ENCODE measurements at regions not wholly inside any gene's neighbourhood (a gene's known extent, or its start where the extent isn't known, plus 50 kb on each side); places are given as distances from the start of the nearest gene placed in this dataset.
"Not testable (repeated sequence)": the region's sequence is repeated elsewhere in the genome, so short reads cannot be mapped to it uniquely, and the experiment has no call there.

GRCh38 chr10:62959553-62959952 lies 143.4 kb upstream of the EGR2 start:
- H3K4me3 ChIP-seq (ENCODE audit: low read length), result no peak overlapping the region
- H3K27ac ChIP-seq (ENCODE audit: low read depth, low read length), result no peak overlapping the region
- H3K4me1 ChIP-seq (ENCODE audit: control insufficient read depth, insufficient read depth, low read length), result no peaks in the 10 kb centered on the region
- no peaks in the 10 kb centered on the region for H3K36me3 ChIP-seq (ENCODE audit: control insufficient read depth, insufficient read depth, low read length)
- H3K27me3 ChIP-seq (ENCODE audit: control insufficient read depth, insufficient read depth, low read length), result no peaks in the 10 kb centered on the region
- H3K9ac ChIP-seq (ENCODE audit: low read length), result no peak overlapping the region

GRCh38 chr10:62958980-62959379 lies 142.8 kb upstream of the EGR2 start:
- H3K4me3 ChIP-seq (ENCODE audit: low read length), result no peak overlapping the region

GRCh38 chr10:62946278-62946677 lies 130.1 kb upstream of the EGR2 start:
- Histone ChIP-seq H3K4me1 (ENCODE audit: control insufficient read depth, insufficient read depth, low read length) (no peaks in the 10 kb centered on the region), H3K27ac (ENCODE audit: low read depth, low read length) (no peak overlapping the region), H3K36me3 (ENCODE audit: control insufficient read depth, insufficient read depth, low read length) (no peaks in the 10 kb centered on the region), H3K27me3 (ENCODE audit: control insufficient read depth, insufficient read depth, low read length) (no peaks in the 10 kb centered on the region), H3K4me3 (ENCODE audit: low read length) (no peak overlapping the region), H3K9ac (ENCODE audit: low read length) (no peak overlapping the region)

More at GRCh38 chr10:62958980-62959379, 142.8 kb upstream of the EGR2 start:
- Histone ChIP-seq H3K4me1 (ENCODE audit: control insufficient read depth, insufficient read depth, low read length) (no peaks in the 10 kb centered on the region), H3K27ac (ENCODE audit: low read depth, low read length) (no peak overlapping the region), H3K9ac (ENCODE audit: low read length) (no peak overlapping the region), H3K36me3 (ENCODE audit: control insufficient read depth, insufficient read depth, low read length) (no peaks in the 10 kb centered on the region), H3K27me3 (ENCODE audit: control insufficient read depth, insufficient read depth, low read length) (no peaks in the 10 kb centered on the region)

GRCh38 chr10:62939698-62940097 lies 123.5 kb upstream of the EGR2 start:
- Histone ChIP-seq H3K27me3 (ENCODE audit: control insufficient read depth, insufficient read depth, low read length) (no peaks in the 10 kb centered on the region), H3K36me3 (ENCODE audit: control insufficient read depth, insufficient read depth, low read length) (no peaks in the 10 kb centered on the region), H3K4me3 (ENCODE audit: low read length) (no peak overlapping the region), H3K4me1 (ENCODE audit: control insufficient read depth, insufficient read depth, low read length) (no peaks in the 10 kb centered on the region), H3K27ac (ENCODE audit: low read depth, low read length) (no peak overlapping the region), H3K9ac (ENCODE audit: low read length) (no peak overlapping the region)

- Histone ChIP-seq H3K36me3 (ENCODE audit: control insufficient read depth, insufficient read depth, low read length) (no peaks in the 10 kb centered on the region), H3K27me3 (ENCODE audit: control insufficient read depth, insufficient read depth, low read length) (no peaks in the 10 kb centered on the region), H3K4me1 (ENCODE audit: control insufficient read depth, insufficient read depth, low read length) (no peaks in the 10 kb centered on the region), H3K9ac (ENCODE audit: low read length) (no peak overlapping the region), H3K27ac (ENCODE audit: low read depth, low read length) (no peak overlapping the region), H3K4me3 (ENCODE audit: low read length) (no peak overlapping the region)
Measured at GRCh38 chr10:62938672-62939071, 122.5 kb upstream of the EGR2 start.

- Histone ChIP-seq H3K4me3 (ENCODE audit: low read length) (no peak overlapping the region), H3K27me3 (ENCODE audit: control insufficient read depth, insufficient read depth, low read length) (no peaks in the 10 kb centered on the region), H3K36me3 (ENCODE audit: control insufficient read depth, insufficient read depth, low read length) (no peaks in the 10 kb centered on the region), H3K27ac (ENCODE audit: low read depth, low read length) (no peak overlapping the region), H3K9ac (ENCODE audit: low read length) (no peak overlapping the region), H3K4me1 (ENCODE audit: control insufficient read depth, insufficient read depth, low read length) (no peaks in the 10 kb centered on the region)
Measured at GRCh38 chr10:62937674-62938073, 121.5 kb upstream of the EGR2 start.

- H3K27me3 ChIP-seq (ENCODE audit: control insufficient read depth, insufficient read depth, low read length), result no peaks in the 10 kb centered on the region
- H3K9ac ChIP-seq (ENCODE audit: low read length), result no peak overlapping the region
- H3K4me3 ChIP-seq (ENCODE audit: low read length), result no peak overlapping the region
- H3K27ac ChIP-seq (ENCODE audit: low read depth, low read length), result no peak overlapping the region
- H3K4me1 ChIP-seq (ENCODE audit: control insufficient read depth, insufficient read depth, low read length), result no peaks in the 10 kb centered on the region
- H3K36me3 ChIP-seq (ENCODE audit: control insufficient read depth, insufficient read depth, low read length), result no peaks in the 10 kb centered on the region
Measured at GRCh38 chr10:62935022-62935421, 118.9 kb upstream of the EGR2 start.

- Histone ChIP-seq H3K9ac (ENCODE audit: low read length) (no peak overlapping the region), H3K27ac (ENCODE audit: low read depth, low read length) (no peak overlapping the region), H3K4me3 (ENCODE audit: low read length) (no peak overlapping the region), H3K36me3 (ENCODE audit: control insufficient read depth, insufficient read depth, low read length) (no peaks in the 10 kb centered on the region), H3K4me1 (ENCODE audit: control insufficient read depth, insufficient read depth, low read length) (no peaks in the 10 kb centered on the region), H3K27me3 (ENCODE audit: control insufficient read depth, insufficient read depth, low read length) (no peaks in the 10 kb centered on the region)
Measured at GRCh38 chr10:62934258-62934657, 118.1 kb upstream of the EGR2 start.

GRCh38 chr10:62928763-62929162 lies 112.6 kb upstream of the EGR2 start:
- H3K9ac ChIP-seq (ENCODE audit: low read length); H3K4me1 ChIP-seq (ENCODE audit: control insufficient read depth, insufficient read depth, low read length); H3K4me3 ChIP-seq (ENCODE audit: low read length); H3K36me3 ChIP-seq (ENCODE audit: control insufficient read depth, insufficient read depth, low read length); H3K27me3 ChIP-seq (ENCODE audit: control insufficient read depth, insufficient read depth, low read length); H3K27ac ChIP-seq (ENCODE audit: low read depth, low read length): not testable (repeated sequence)

- Histone ChIP-seq H3K4me1 (ENCODE audit: control insufficient read depth, insufficient read depth, low read length) (no peaks in the 10 kb centered on the region), H3K27me3 (ENCODE audit: control insufficient read depth, insufficient read depth, low read length) (no peaks in the 10 kb centered on the region), H3K36me3 (ENCODE audit: control insufficient read depth, insufficient read depth, low read length) (no peaks in the 10 kb centered on the region), H3K4me3 (ENCODE audit: low read length) (no peak overlapping the region), H3K27ac (ENCODE audit: low read depth, low read length) (no peak overlapping the region), H3K9ac (ENCODE audit: low read length) (no peak overlapping the region)
Measured at GRCh38 chr10:62926407-62926806, 110.2 kb upstream of the EGR2 start.

GRCh38 chr10:62924344-62924748 lies 108.2 kb upstream of the EGR2 start:
- Histone ChIP-seq H3K27me3 (ENCODE audit: control insufficient read depth, insufficient read depth, low read length) (no peaks in the 10 kb centered on the region), H3K36me3 (ENCODE audit: control insufficient read depth, insufficient read depth, low read length) (no peaks in the 10 kb centered on the region), H3K4me3 (ENCODE audit: low read length) (peak overlapping the region; percentile 36), H3K9ac (ENCODE audit: low read length) (no peak overlapping the region), H3K4me1 (ENCODE audit: control insufficient read depth, insufficient read depth, low read length) (no peaks in the 10 kb centered on the region), H3K27ac (ENCODE audit: low read depth, low read length) (no peak overlapping the region)

- Histone ChIP-seq H3K9ac (ENCODE audit: low read length) (no peak overlapping the region), H3K27ac (ENCODE audit: low read depth, low read length) (no peak overlapping the region), H3K27me3 (ENCODE audit: control insufficient read depth, insufficient read depth, low read length) (no peaks in the 10 kb centered on the region), H3K4me1 (ENCODE audit: control insufficient read depth, insufficient read depth, low read length) (peaks cover 6% of the 10 kb centered on the region), H3K4me3 (ENCODE audit: low read length) (no peak overlapping the region), H3K36me3 (ENCODE audit: control insufficient read depth, insufficient read depth, low read length) (no peaks in the 10 kb centered on the region)
Measured at GRCh38 chr10:62919776-62920175, 103.6 kb upstream of the EGR2 start.

GRCh38 chr10:62917475-62918238 lies 101.5 kb upstream of the EGR2 start:
- Histone ChIP-seq H3K27ac (ENCODE audit: low read depth, low read length) (no peak overlapping the region), H3K4me1 (ENCODE audit: control insufficient read depth, insufficient read depth, low read length) (peaks cover 6% of the 10 kb centered on the region), H3K9ac (ENCODE audit: low read length) (no peak overlapping the region), H3K36me3 (ENCODE audit: control insufficient read depth, insufficient read depth, low read length) (no peaks in the 10 kb centered on the region), H3K4me3 (ENCODE audit: low read length) (no peak overlapping the region), H3K27me3 (ENCODE audit: control insufficient read depth, insufficient read depth, low read length) (no peaks in the 10 kb centered on the region)
